DND-41 (cell line): ENCODE measurements at regions not wholly inside any gene's neighbourhood (a gene's known extent, or its start where the extent isn't known, plus 50 kb on each side); places are given as distances from the start of the nearest gene placed in this dataset.

Experiments used
- ATAC-seq: fragments of 200-7000 bp; cut with Tn5 transposase; 3 replicates; pipeline ENCODE4 v1.9.1; 2021; ENCODE audit warnings: low read depth; ENCODE audit not compliant: insufficient read depth
- DNase-seq: peaks from one replicate; pipeline ENCODE4 v3.0.0-alpha.2; 2020
- H2AFZ ChIP-seq: 2 replicates; pipeline ENCODE4 v1.6.0; 2012; ENCODE audit warnings: low read depth, low read length
- H3K27ac ChIP-seq: 2 replicates; pipeline ENCODE4 v1.5.1; 2012; ENCODE audit warnings: low read length, inconsistent platforms
- H3K27me3 ChIP-seq: fragments of 200-600 bp; sonication (generic); 2 replicates; pipeline ENCODE4 v1.6.0; 2012; ENCODE audit warnings: low read length, mild to moderate bottlenecking, inconsistent platforms; ENCODE audit not compliant: insufficient read depth, poor library complexity
- H3K36me3 ChIP-seq: 2 replicates; pipeline ENCODE4 v1.5.1; 2012; ENCODE audit warnings: low read length, inconsistent platforms; ENCODE audit not compliant: insufficient read depth
- H3K4me1 ChIP-seq: 2 replicates; pipeline ENCODE4 v1.5.1; 2012; ENCODE audit warnings: mild to moderate bottlenecking, low read length; ENCODE audit not compliant: insufficient read depth
- H3K4me2 ChIP-seq: 2 replicates; pipeline ENCODE4 v1.6.0; 2012; ENCODE audit warnings: mild to moderate bottlenecking, moderate library complexity, low read length, inconsistent platforms; ENCODE audit not compliant: insufficient read depth
- H3K4me3 ChIP-seq, 2 experiments: fragments of 200-600 bp in 1 of 2; shearing (Covaris generic) in 1 of 2; 2 replicates each; pipeline ENCODE4 v1.5.1; 2012 to 2016; ENCODE audit warnings: inconsistent platforms in 2 of 2, low read length in 2 of 2, mild to moderate bottlenecking in 2 of 2, low read depth in 1 of 2, moderate library complexity in 1 of 2
- H3K79me2 ChIP-seq: 2 replicates; pipeline ENCODE4 v1.6.0; 2012; ENCODE audit warnings: low read length, inconsistent platforms; ENCODE audit not compliant: insufficient read depth
- H3K9ac ChIP-seq: 2 replicates; pipeline ENCODE4 v1.6.0; 2012; ENCODE audit warnings: low read depth, mild to moderate bottlenecking, inconsistent platforms, low read length, moderate library complexity
- H3K9me3 ChIP-seq: 2 replicates; pipeline ENCODE4 v1.5.1; 2012; ENCODE audit warnings: low read length, moderate library complexity, mild to moderate bottlenecking, inconsistent platforms; ENCODE audit not compliant: insufficient read depth, severe bottlenecking
- H4K20me1 ChIP-seq: 2 replicates; pipeline ENCODE4 v1.6.0; 2012; ENCODE audit warnings: low read length; ENCODE audit not compliant: insufficient read depth
- EZH2 ChIP-seq: IDR thresholded peaks from 3 replicates; pipeline ENCODE4 v1.6.1; 2012; ENCODE audit warnings: borderline replicate concordance, low read depth, mild to moderate bottlenecking, moderate library complexity, low read length, inconsistent platforms; ENCODE audit not compliant: severe bottlenecking
- TF ChIP-seq, protein P1 (sequence below): IDR thresholded peaks from 2 replicates; pipeline ENCODE4 v1.5.1; 2012; ENCODE audit warnings: borderline replicate concordance, low read length, moderate library complexity, mild to moderate bottlenecking; ENCODE audit not compliant: poor library complexity, severe bottlenecking; ENCODE audit errors: extremely low read depth

DNA sequence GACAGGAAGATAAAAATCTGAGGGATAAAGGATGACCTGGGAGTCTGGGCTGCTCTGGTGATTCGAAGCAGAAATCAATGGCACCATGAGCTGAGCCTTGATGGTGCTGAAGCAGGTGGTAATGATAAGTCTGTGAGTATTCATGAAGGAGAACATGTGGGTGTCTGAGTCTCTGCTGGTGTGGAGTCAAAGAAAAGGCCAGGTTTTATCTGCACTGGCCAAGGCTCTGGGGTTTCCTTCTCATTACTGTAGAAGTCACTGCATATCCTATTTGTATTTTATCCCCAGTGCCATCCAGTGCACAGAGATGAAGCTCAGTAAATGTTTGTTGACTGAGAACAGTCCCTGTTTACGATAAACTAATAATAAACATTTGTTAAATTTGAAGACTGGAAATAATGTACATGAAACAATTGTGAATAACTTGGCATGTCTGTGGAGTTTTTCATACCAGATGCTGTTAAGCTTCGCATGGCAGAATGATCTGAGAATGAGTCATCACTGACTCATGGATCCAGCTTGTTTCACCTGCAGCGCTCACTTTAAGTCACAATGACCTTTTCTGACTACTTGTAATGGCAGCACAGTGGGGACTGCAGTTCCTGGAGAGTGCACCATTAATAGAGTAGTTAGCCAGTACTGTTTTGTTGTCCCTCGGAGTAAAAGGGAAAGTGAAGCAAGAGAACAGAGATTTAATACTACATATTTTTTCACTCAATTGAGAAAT is 538.5 kb downstream of the HTR7 start:
- Histone ChIP-seq H3K36me3 (no peaks in the 10 kb centered on the region), H3K4me1 (no peaks in the 10 kb centered on the region), H3K4me2 (no peak overlapping the region), H3K4me3 (no peak overlapping the region), H3K27ac (no peak overlapping the region), H3K9me3 (no peaks in the 10 kb centered on the region), H3K9ac (no peak overlapping the region), H4K20me1 (no peaks in the 10 kb centered on the region), H3K79me2 (no peaks in the 10 kb centered on the region), H2AFZ (no peak overlapping the region), H3K27me3 (peaks cover 5% of the 10 kb centered on the region)
- DNase-seq (no peak), ATAC-seq (no peak)
- TF ChIP-seq, protein P1, sequence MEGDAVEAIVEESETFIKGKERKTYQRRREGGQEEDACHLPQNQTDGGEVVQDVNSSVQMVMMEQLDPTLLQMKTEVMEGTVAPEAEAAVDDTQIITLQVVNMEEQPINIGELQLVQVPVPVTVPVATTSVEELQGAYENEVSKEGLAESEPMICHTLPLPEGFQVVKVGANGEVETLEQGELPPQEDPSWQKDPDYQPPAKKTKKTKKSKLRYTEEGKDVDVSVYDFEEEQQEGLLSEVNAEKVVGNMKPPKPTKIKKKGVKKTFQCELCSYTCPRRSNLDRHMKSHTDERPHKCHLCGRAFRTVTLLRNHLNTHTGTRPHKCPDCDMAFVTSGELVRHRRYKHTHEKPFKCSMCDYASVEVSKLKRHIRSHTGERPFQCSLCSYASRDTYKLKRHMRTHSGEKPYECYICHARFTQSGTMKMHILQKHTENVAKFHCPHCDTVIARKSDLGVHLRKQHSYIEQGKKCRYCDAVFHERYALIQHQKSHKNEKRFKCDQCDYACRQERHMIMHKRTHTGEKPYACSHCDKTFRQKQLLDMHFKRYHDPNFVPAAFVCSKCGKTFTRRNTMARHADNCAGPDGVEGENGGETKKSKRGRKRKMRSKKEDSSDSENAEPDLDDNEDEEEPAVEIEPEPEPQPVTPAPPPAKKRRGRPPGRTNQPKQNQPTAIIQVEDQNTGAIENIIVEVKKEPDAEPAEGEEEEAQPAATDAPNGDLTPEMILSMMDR = no peak
- TF ChIP-seq EZH2 = no peak

DNA sequence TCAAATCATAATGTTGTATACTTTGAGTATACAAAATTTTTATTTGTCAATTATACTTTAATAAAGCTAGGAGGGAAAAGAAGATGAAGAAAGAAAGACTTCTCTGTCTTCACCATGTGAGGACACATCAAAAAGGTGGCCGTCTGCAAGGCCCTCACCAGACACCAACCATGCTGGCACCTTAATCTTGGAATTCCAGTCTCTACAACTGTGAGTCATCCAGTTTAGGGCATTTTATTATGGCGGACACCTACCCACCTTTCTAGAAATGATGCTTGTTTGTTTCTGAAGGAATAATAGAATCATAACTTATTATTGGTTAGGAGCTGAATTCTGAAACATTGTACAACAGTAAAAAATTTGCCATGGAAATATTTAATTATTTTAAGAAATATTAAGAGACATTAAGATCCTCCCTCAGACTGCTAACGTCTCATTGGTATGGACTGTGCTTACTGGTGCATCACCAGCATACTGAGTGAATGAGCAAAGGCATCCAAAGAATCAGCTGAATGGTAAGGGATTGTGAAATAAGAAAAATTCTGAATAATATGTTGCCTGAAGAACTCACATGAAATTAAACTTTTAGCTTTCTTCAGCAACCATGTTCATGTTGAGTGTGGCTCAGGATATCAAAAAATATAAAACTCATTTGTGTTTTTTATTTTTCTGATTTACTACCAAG is 536.6 kb downstream of the HTR7 start:
- ATAC-seq (no peak), DNase-seq (no peak)
- no peak overlapping the region for H2AFZ ChIP-seq
- no peak overlapping the region for H3K4me3 ChIP-seq
- H3K4me2 ChIP-seq = no peak overlapping the region
- no peak overlapping the region for H3K9ac ChIP-seq
- no peaks in the 10 kb centered on the region for H3K4me1 ChIP-seq
- no peak overlapping the region for H3K27ac ChIP-seq
- peaks cover 5% of the 10 kb centered on the region for H3K27me3 ChIP-seq
- H3K9me3 ChIP-seq = no peaks in the 10 kb centered on the region
- H4K20me1 ChIP-seq = no peaks in the 10 kb centered on the region
- TF ChIP-seq, protein P1 = no peak
- no peak for TF ChIP-seq EZH2
- H3K79me2 ChIP-seq = no peaks in the 10 kb centered on the region
- no peaks in the 10 kb centered on the region for H3K36me3 ChIP-seq

DNA sequence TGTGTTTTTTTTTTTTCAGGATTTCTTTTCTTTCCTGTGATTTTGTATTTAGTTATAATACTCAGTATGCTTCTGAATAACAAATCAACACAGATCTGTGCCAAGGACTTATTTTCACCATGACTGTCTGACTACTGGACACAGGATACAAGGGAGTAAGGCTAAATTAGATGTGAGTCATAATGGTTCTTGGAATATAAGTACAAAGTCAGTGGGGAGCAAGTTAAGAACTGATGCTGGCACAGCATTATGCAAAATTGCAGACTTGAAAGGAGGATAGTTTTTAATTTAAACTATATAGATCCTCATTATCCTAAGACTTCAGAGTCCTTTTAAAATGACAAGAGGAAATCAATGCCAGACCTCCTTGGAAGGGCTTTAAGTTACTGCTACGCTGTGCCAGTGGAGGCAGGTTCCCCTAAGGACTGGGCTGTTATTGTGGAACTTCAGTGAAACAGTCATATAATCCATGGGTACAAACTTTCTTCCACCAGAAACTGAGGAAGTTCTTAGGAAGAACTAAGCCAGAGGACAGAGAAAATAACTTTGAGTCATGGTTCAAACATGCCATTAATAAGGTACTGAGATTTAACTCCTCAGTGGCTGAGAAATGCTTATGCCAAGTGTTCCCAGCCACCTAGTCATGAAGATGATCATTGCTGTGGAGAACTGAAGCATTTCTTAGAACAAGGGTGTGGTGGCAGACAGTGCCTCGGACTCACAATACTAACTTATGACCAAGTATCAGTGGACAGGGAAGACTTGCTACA is 531.2 kb downstream of the HTR7 start:
- no peak for ATAC-seq
- Histone ChIP-seq H3K4me1 (no peaks in the 10 kb centered on the region), H3K27ac (no peak overlapping the region), H3K4me3 (no peak overlapping the region), H3K27me3 (no peaks in the 10 kb centered on the region), H2AFZ (no peak overlapping the region), H3K36me3 (no peaks in the 10 kb centered on the region), H4K20me1 (no peaks in the 10 kb centered on the region), H3K4me2 (no peak overlapping the region), H3K9me3 (no peaks in the 10 kb centered on the region), H3K9ac (no peak overlapping the region), H3K79me2 (no peaks in the 10 kb centered on the region)
- no peak for TF ChIP-seq EZH2
- TF ChIP-seq, protein P1 = no peak
- no peak for DNase-seq
